B cell (primary cell): ENCODE measurements at regions not wholly inside any gene's neighbourhood (a gene's known extent, or its start where the extent isn't known, plus 50 kb on each side); places are given as distances from the start of the nearest gene placed in this dataset.

Source experiments
- ATAC-seq: fragments of 200-7000 bp; cut with Tn5 transposase; one replicate; pipeline ENCODE4 v1.10.0; 2021; ENCODE audit warnings: low read depth, mild to moderate bottlenecking, moderate number of reproducible peaks, moderate library complexity
- CTCF ChIA-PET: fragments of 350-600 bp; sonication (Branson Sonifier 250); formaldehyde crosslinking; loops from one replicate; lab custom pipeline; 2021; ENCODE audit warnings: antibody characterized with exemption, inconsistent platforms; lab: Charles Lee
- POLR2A ChIA-PET: fragments of 350-600 bp; sonication (Branson Sonifier 250); formaldehyde crosslinking; loops from one replicate; lab custom pipeline; 2021; ENCODE audit warnings: antibody characterized with exemption; lab: Charles Lee
- DNase-seq: peaks from one replicate; pipeline ENCODE4 v3.0.0; 2013
- H2AFZ ChIP-seq: 2 replicates; pipeline ENCODE4 v1.6.1; 2012; ENCODE audit warnings: mild to moderate bottlenecking, low read depth, low read length; ENCODE audit not compliant: insufficient read depth, poor library complexity, severe bottlenecking
- H3K27ac ChIP-seq, 2 donors: 1 replicate in 1 of 2; 2 replicates in 1 of 2; pipeline ENCODE4 v1.5.1; 2012 to 2013; ENCODE audit warnings: low read length in 2 of 2, mild to moderate bottlenecking in 2 of 2, moderate library complexity in 1 of 2
- H3K27me3 ChIP-seq, 4 experiments: fragments of 200-600 bp in 1 of 4; sonication (generic) in 1 of 4; replicated peaks in 1 of 4; 1 replicate in 2 of 4; 2 replicates in 2 of 4; pipeline versions ENCODE4 v1.6.1 to v1.7.0; 2013 to 2016; ENCODE audit warnings: low read length in 3 of 4, mild to moderate bottlenecking in 2 of 4, mixed read lengths in 1 of 4, moderate library complexity in 1 of 4; ENCODE audit not compliant: insufficient read depth in 4 of 4, control insufficient read depth in 3 of 4; ENCODE audit errors: control extremely low read depth in 1 of 4
- H3K36me3 ChIP-seq, 2 experiments: replicated peaks in 1 of 2; 1 replicate in 1 of 2; 2 replicates in 1 of 2; pipeline versions ENCODE4 v1.6.1 to v1.7.1; 2013; ENCODE audit warnings: low read length in 1 of 2; ENCODE audit not compliant: insufficient read depth in 2 of 2, control insufficient read depth in 1 of 2; ENCODE audit errors: control extremely low read depth in 1 of 2, extremely low read depth in 1 of 2
- H3K4me1 ChIP-seq, 2 donors: fragments of 200-600 bp in 1 of 2; sonication (generic) in 1 of 2; 1 replicate in 1 of 2; 2 replicates in 1 of 2; pipeline versions ENCODE4 v1.5.1 to v1.6.1; 2013 to 2017; ENCODE audit warnings: low read length in 2 of 2; ENCODE audit not compliant: control insufficient read depth in 2 of 2, insufficient read depth in 2 of 2
- H3K4me2 ChIP-seq: replicated peaks from 2 replicates; pipeline ENCODE3; 2012; ENCODE audit warnings: mild to moderate bottlenecking, low read depth, low read length; ENCODE audit not compliant: poor library complexity, severe bottlenecking
- H3K4me3 ChIP-seq, 5 experiments: fragments of 200-600 bp in 1 of 5; sonication (generic) in 1 of 5; 1 replicate in 3 of 5; 2 replicates in 2 of 5; pipeline versions ENCODE4 v1.5.1 to v1.7.0; 2011 to 2016; ENCODE audit warnings: low read length in 4 of 5, mild to moderate bottlenecking in 4 of 5, low read depth in 2 of 5, control low read depth in 1 of 5, moderate library complexity in 1 of 5; ENCODE audit not compliant: insufficient read depth in 1 of 5; ENCODE audit errors: control extremely low read depth in 1 of 5, extremely low read depth in 1 of 5
- H3K79me2 ChIP-seq: fragments of 200-600 bp; sonication (generic); one replicate; pipeline ENCODE4 v1.6.0; 2016; ENCODE audit warnings: low read length; ENCODE audit not compliant: control insufficient read depth, insufficient read depth
- H3K9ac ChIP-seq: fragments of 200-600 bp; sonication (generic); 2 replicates; pipeline ENCODE4 v1.6.1; 2017; ENCODE audit warnings: mild to moderate bottlenecking, low read length, moderate library complexity
- H3K9me3 ChIP-seq, 3 donors: one replicate each; pipeline versions ENCODE4 v1.6.1 to v1.7.1; 2013; ENCODE audit warnings: low read length in 2 of 3; ENCODE audit not compliant: control insufficient read depth in 2 of 3, insufficient read depth in 1 of 3; ENCODE audit errors: control extremely low read depth in 1 of 3
- H4K20me1 ChIP-seq: 2 replicates; pipeline ENCODE4 v1.6.0; 2012; ENCODE audit warnings: mild to moderate bottlenecking, low read length; ENCODE audit not compliant: insufficient read depth, control insufficient read depth, poor library complexity, severe bottlenecking
- H3K27ac Mint-ChIP-seq: one replicate; pipeline ENCODE4 v1.8.0; 2021; ENCODE audit warnings: mixed read lengths
- H3K27me3 Mint-ChIP-seq: one replicate; pipeline ENCODE4 v1.8.0; 2021; ENCODE audit warnings: mixed read lengths
- H3K4me1 Mint-ChIP-seq: one replicate; pipeline ENCODE4 v1.8.0; 2021; ENCODE audit warnings: mixed read lengths
- H3K4me3 Mint-ChIP-seq: one replicate; pipeline ENCODE4 v1.8.0; 2021; ENCODE audit warnings: mixed read lengths
- H3K9me3 Mint-ChIP-seq: one replicate; pipeline ENCODE4 v1.8.0; 2022; ENCODE audit warnings: mixed read lengths; ENCODE audit not compliant: insufficient read depth
- CTCF ChIP-seq: fragments of 200-600 bp; IDR thresholded peaks from one replicate; pipeline ENCODE4 v1.8.0; 2022; ENCODE audit warnings: antibody characterized with exemption, mild to moderate bottlenecking
- EZH2 ChIP-seq: IDR thresholded peaks from 2 replicates; pipeline ENCODE4 v1.6.1; 2012; ENCODE audit warnings: borderline replicate concordance, low read depth, mild to moderate bottlenecking, moderate library complexity, low read length; ENCODE audit not compliant: insufficient read depth, poor library complexity, severe bottlenecking
- WGBS: methylation state at CpG from one replicate; pipeline ENCODE4 v1.1.5; 2013; ENCODE audit warnings: missing lambda C conversion rate; ENCODE audit not compliant: insufficient coverage; 5-methylcytosine and 5-hydroxymethylcytosine counted together
- intact Hi-C: fragments of 100-400 bp; cut with micrococcal nuclease; formaldehyde crosslinking; loops from one replicate; pipeline ENCODE4 v1.10.0; 2022

GRCh38 chr3:19749448-19750017, 184.5 kb downstream of the EFHB start:
- no peaks in the 10 kb centered on the region for H3K79me2 ChIP-seq
- TF ChIP-seq CTCF (no peak), EZH2 (no peak)
- peaks cover 0 to 15% (median 2%) of the 10 kb centered on the region in 3 donors for H3K9me3 ChIP-seq
- Mint-ChIP-seq H3K4me1 (no peaks in the 10 kb centered on the region), H3K27me3 (no peaks in the 10 kb centered on the region), H3K9me3 (no peaks in the 10 kb centered on the region), H3K27ac (no peak overlapping the region), H3K4me3 (no peak overlapping the region)
- CTCF ChIA-PET, result no interaction called here
- no peak overlapping the region for H3K4me2 ChIP-seq
- ATAC-seq (no peak), DNase-seq (no peak)
- POLR2A ChIA-PET, result no interaction called here
- intact Hi-C loops, result no loop called here
- no peaks in the 10 kb centered on the region for H4K20me1 ChIP-seq
- no peaks in the 10 kb centered on the region for H3K36me3 ChIP-seq
- H3K9ac ChIP-seq, result no peak overlapping the region
- H3K4me1 ChIP-seq, result no peaks in the 10 kb centered on the region
- H2AFZ ChIP-seq, result no peak overlapping the region
- H3K4me3 ChIP-seq, result no peak overlapping the region
- H3K27me3 ChIP-seq, result no peaks in the 10 kb centered on the region
- H3K27ac ChIP-seq, result no peak overlapping the region
- WGBS, result 91% methylated on average over 20 of the region's 22 CpGs

GRCh38 chr3:19748782-19749447, 185.1 kb downstream of the EFHB start:
- H3K4me1 Mint-ChIP-seq, result no peaks in the 10 kb centered on the region
- no peak overlapping the region for H3K4me3 Mint-ChIP-seq
- Histone ChIP-seq H3K9me3 (peaks cover 0 to 15% (median 2%) of the 10 kb centered on the region in 3 donors), H4K20me1 (no peaks in the 10 kb centered on the region), H3K4me1 (no peaks in the 10 kb centered on the region), H2AFZ (no peak overlapping the region), H3K27me3 (no peaks in the 10 kb centered on the region), H3K79me2 (no peaks in the 10 kb centered on the region), H3K4me3 (no peak overlapping the region), H3K9ac (no peak overlapping the region), H3K27ac (no peak overlapping the region), H3K4me2 (no peak overlapping the region), H3K36me3 (no peaks in the 10 kb centered on the region)
- ChIA-PET CTCF (no interaction called here), POLR2A (no interaction called here)
- intact Hi-C loops, result no loop called here
- WGBS, result 97% methylated on average over 17 of the region's 17 CpGs
- no peaks in the 10 kb centered on the region for H3K27me3 Mint-ChIP-seq
- H3K9me3 Mint-ChIP-seq, result no peaks in the 10 kb centered on the region
- ATAC-seq (no peak), DNase-seq (no peak)
- no peak overlapping the region for H3K27ac Mint-ChIP-seq
- TF ChIP-seq CTCF, result no peak
- no peak for TF ChIP-seq EZH2
